ENCODE measurements at regions not wholly inside any gene's neighbourhood (a gene's known extent, or its start where the extent isn't known, plus 50 kb on each side); places are given as distances from the start of the nearest gene placed in this dataset.

GRCh38 chr13:85368686-85369085 is 430.5 kb downstream of the SLITRK6 start:
- Mint-ChIP-seq H3K27ac (no peak overlapping the region), H3K4me1 (no peaks in the 10 kb centered on the region), H3K9me3 (ENCODE audit: insufficient read depth) (peaks cover 2% of the 10 kb centered on the region), H3K4me3 (no peak overlapping the region), H3K27me3 (no peaks in the 10 kb centered on the region)
- Histone ChIP-seq H3K9me3 (ENCODE audit: control extremely low read depth in 1 of 3, control insufficient read depth in 2 of 3, insufficient read depth in 1 of 3, low read length in 2 of 3) (peaks cover 0 to 1% (median 0%) of the 10 kb centered on the region in 3 donors), H3K27ac (ENCODE audit: low read length in 2 of 2) (no peak overlapping the region), H3K4me1 (ENCODE audit: control insufficient read depth in 2 of 2, insufficient read depth in 2 of 2, low read length in 2 of 2) (no peaks in the 10 kb centered on the region), H3K9ac (ENCODE audit: low read length) (no peak overlapping the region), H3K27me3 (replicated peaks in 1 of 4; ENCODE audit: control extremely low read depth in 1 of 4, control insufficient read depth in 3 of 4, insufficient read depth in 4 of 4, low read length in 3 of 4) (no peaks in the 10 kb centered on the region), H3K4me2 (replicated peaks; ENCODE audit: low read depth, low read length, poor library complexity, severe bottlenecking) (no peak overlapping the region), H3K36me3 (replicated peaks in 1 of 2; ENCODE audit: control extremely low read depth in 1 of 2, control insufficient read depth in 1 of 2, extremely low read depth in 1 of 2, insufficient read depth in 2 of 2, low read length in 1 of 2) (no peaks in the 10 kb centered on the region), H4K20me1 (ENCODE audit: control insufficient read depth, insufficient read depth, low read length, poor library complexity, severe bottlenecking) (no peaks in the 10 kb centered on the region), H3K79me2 (ENCODE audit: control insufficient read depth, insufficient read depth, low read length) (no peaks in the 10 kb centered on the region), H3K4me3 (ENCODE audit: control extremely low read depth in 1 of 5, extremely low read depth in 1 of 5, insufficient read depth in 1 of 5, low read depth in 2 of 5, low read length in 4 of 5) (no peak overlapping the region), H2AFZ (ENCODE audit: insufficient read depth, low read depth, low read length, poor library complexity, severe bottlenecking) (no peak overlapping the region)
- ATAC-seq (ENCODE audit: low read depth) (no peak), DNase-seq (no peak)
- POLR2A ChIA-PET, result no interaction called here
- no CpG with 5 or more reads among the region's 1 CpG for WGBS (ENCODE audit: insufficient coverage)
- CTCF ChIA-PET, result no interaction called here
- no peak for TF ChIP-seq EZH2 (IDR thresholded peaks at IDR 0.05; ENCODE audit: borderline replicate concordance, insufficient read depth, low read depth, low read length, poor library complexity, severe bottlenecking)
- TF ChIP-seq CTCF (IDR thresholded peaks at IDR 0.05), result no peak
- intact Hi-C loops (cut with micrococcal nuclease), result no loop called here

GRCh38 chr13:85367887-85368286 is 431.3 kb downstream of the SLITRK6 start:
- POLR2A ChIA-PET, result no interaction called here
- no peaks in the 10 kb centered on the region for H3K9me3 Mint-ChIP-seq (ENCODE audit: insufficient read depth)

More at GRCh38 chr13:85367887-85368286, 431.3 kb downstream of the SLITRK6 start:
- H3K4me3 ChIP-seq (ENCODE audit: control extremely low read depth in 1 of 5, extremely low read depth in 1 of 5, insufficient read depth in 1 of 5, low read depth in 2 of 5, low read length in 4 of 5), result no peak overlapping the region
- ATAC-seq (ENCODE audit: low read depth), result no peak
- H3K27me3 Mint-ChIP-seq, result no peaks in the 10 kb centered on the region
- H3K4me1 Mint-ChIP-seq, result no peaks in the 10 kb centered on the region
- peaks cover 0 to 6% (median 0%) of the 10 kb centered on the region in 3 donors for H3K9me3 ChIP-seq (ENCODE audit: control extremely low read depth in 1 of 3, control insufficient read depth in 2 of 3, insufficient read depth in 1 of 3, low read length in 2 of 3)
- H3K36me3 ChIP-seq (replicated peaks in 1 of 2; ENCODE audit: control extremely low read depth in 1 of 2, control insufficient read depth in 1 of 2, extremely low read depth in 1 of 2, insufficient read depth in 2 of 2, low read length in 1 of 2), result no peaks in the 10 kb centered on the region
- H3K4me3 Mint-ChIP-seq, result no peak overlapping the region
- no peak for TF ChIP-seq CTCF (IDR thresholded peaks at IDR 0.05)
- TF ChIP-seq EZH2 (IDR thresholded peaks at IDR 0.05; ENCODE audit: borderline replicate concordance, insufficient read depth, low read depth, low read length, poor library complexity, severe bottlenecking), result no peak
- intact Hi-C loops (cut with micrococcal nuclease), result no loop called here
- H3K27ac ChIP-seq (ENCODE audit: low read length in 2 of 2), result no peak overlapping the region
- H3K9ac ChIP-seq (ENCODE audit: low read length), result no peak overlapping the region
- no peaks in the 10 kb centered on the region for H4K20me1 ChIP-seq (ENCODE audit: control insufficient read depth, insufficient read depth, low read length, poor library complexity, severe bottlenecking)
- CTCF ChIA-PET, result no interaction called here
- WGBS (ENCODE audit: insufficient coverage), result no CpG with 5 or more reads among the region's 2 CpGs
- H3K4me1 ChIP-seq (ENCODE audit: control insufficient read depth in 2 of 2, insufficient read depth in 2 of 2, low read length in 2 of 2), result no peaks in the 10 kb centered on the region
- H3K27ac Mint-ChIP-seq, result no peak overlapping the region
- H3K4me2 ChIP-seq (replicated peaks; ENCODE audit: low read depth, low read length, poor library complexity, severe bottlenecking), result no peak overlapping the region
- H3K79me2 ChIP-seq (ENCODE audit: control insufficient read depth, insufficient read depth, low read length), result no peaks in the 10 kb centered on the region
- no peaks in the 10 kb centered on the region for H3K27me3 ChIP-seq (replicated peaks in 1 of 4; ENCODE audit: control extremely low read depth in 1 of 4, control insufficient read depth in 3 of 4, insufficient read depth in 4 of 4, low read length in 3 of 4)
- no peak for DNase-seq
- no peak overlapping the region for H2AFZ ChIP-seq (ENCODE audit: insufficient read depth, low read depth, low read length, poor library complexity, severe bottlenecking)

All from B cell (primary cell).